ENCODE measurements at regions not wholly inside any gene's neighbourhood (a gene's known extent, or its start where the extent isn't known, plus 50 kb on each side); places are given as distances from the start of the nearest gene placed in this dataset.
"Not testable (repeated sequence)": the region's sequence is repeated elsewhere in the genome, so short reads cannot be mapped to it uniquely, and the experiment has no call there.

DNA sequence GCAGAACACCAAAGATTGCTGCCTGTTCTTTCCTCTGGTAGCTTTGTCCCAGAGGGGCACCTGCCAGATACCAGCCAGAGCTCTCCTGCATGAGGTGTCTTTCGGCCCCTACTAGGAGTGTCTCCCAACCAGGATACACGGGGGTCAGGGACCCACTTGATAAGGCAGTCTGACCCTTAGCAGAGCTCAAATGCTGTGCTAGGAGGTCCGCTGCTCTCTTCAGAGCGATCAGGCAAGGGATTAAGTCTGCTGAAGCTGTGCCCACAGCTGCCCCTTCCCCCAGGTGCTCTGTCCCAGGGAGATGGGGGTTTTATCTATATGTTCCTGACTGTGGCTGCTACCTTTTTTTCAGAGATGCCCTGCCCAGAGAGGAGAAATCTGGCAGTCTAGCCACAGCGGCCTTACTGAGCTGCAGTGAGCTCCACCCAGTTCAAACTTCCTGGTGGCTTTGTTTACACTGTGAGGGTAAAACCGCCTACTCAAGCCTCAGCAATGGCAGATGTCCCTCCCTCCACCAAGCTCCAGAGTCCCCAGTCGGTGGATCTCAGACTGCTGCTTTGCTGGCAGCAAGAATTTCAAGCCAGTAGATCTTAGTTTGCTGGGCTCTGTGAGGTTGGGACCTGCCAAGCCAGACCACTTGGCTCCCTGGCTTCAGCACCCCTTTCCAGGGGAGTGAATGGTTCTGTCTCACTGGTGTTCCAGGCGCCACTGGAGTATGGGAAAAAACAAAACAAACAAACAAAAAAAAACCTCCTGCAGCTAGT is 52.0 kb upstream of the TMTC2 start:
- DNase-seq: not testable (repeated sequence)

DNA sequence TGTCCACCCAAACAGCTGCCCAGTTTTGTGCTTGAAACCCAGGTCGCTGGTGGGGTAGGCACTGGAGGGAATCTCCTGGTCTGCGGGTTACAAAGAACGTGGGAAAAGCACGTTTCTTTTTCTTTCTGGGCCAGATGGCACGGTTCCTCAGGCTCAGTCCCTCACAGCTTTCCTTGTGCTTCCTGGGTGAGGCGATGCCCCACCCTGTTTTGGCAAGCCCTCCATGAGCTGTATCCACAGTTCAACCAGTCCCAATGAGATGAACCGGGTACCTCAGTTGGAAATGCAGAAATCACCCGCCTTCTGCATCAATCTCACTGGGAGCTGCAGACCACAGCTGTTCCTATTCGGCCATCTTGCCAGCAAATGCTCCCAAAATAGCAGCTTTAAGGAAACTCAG is 51.4 kb upstream of the TMTC2 start:
- no peak for DNase-seq

Data from NCI-H524 treated with DMSO at 0.1 percent for 48 hours (cell line).